ENCODE measurements at regions not wholly inside any gene's neighbourhood (a gene's known extent, or its start where the extent isn't known, plus 50 kb on each side); places are given as distances from the start of the nearest gene placed in this dataset.

DNA sequence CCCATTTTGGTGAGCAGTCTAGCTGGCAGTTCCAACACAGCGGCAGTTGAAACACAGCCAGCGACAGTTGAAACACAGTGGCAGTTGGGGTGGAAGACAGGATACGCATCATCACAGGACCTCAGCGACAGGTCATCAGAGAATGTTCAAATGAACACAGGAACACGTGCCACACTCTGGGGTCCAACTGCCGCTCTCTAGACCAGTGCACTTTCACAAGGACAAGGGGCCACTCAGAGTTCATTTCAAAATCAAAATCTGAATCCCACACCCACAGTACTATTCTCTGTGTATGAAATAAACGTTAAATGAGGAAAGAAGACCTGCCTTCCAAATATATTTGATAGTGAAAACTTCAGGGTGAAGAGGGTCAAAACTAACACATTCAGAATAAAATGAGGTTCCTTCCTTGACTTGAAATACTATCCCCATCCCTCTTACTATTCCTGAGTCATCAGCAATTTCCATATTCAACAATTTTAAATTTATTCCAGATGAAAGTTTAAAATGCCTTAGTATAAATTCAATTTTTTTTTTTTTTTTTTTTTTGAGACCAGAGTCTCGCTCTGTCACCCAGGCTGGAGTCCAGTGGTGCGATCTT lies 53.0 kb upstream of the SIMC1 start:
- intact Hi-C loops (cut with DNase I), result no loop called here
- no peak for ATAC-seq
- no peak overlapping the region for H3K27ac ChIP-seq
- H3K9me3 ChIP-seq, result no peaks in the 10 kb centered on the region
- no peaks in the 10 kb centered on the region for H3K36me3 ChIP-seq
- no peak for DNase-seq
- H3K4me1 ChIP-seq, result no peaks in the 10 kb centered on the region
- H3K27me3 ChIP-seq, result no peaks in the 10 kb centered on the region
- no peak for FAIRE-seq
- H3K4me3 ChIP-seq, result no peak overlapping the region
- TF ChIP-seq, protein P1, sequence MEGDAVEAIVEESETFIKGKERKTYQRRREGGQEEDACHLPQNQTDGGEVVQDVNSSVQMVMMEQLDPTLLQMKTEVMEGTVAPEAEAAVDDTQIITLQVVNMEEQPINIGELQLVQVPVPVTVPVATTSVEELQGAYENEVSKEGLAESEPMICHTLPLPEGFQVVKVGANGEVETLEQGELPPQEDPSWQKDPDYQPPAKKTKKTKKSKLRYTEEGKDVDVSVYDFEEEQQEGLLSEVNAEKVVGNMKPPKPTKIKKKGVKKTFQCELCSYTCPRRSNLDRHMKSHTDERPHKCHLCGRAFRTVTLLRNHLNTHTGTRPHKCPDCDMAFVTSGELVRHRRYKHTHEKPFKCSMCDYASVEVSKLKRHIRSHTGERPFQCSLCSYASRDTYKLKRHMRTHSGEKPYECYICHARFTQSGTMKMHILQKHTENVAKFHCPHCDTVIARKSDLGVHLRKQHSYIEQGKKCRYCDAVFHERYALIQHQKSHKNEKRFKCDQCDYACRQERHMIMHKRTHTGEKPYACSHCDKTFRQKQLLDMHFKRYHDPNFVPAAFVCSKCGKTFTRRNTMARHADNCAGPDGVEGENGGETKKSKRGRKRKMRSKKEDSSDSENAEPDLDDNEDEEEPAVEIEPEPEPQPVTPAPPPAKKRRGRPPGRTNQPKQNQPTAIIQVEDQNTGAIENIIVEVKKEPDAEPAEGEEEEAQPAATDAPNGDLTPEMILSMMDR (IDR thresholded peaks at IDR 0.05), result no peak
- WGBS, 2 donors, result 76 to 83% methylated on average over 9 of the region's 9 CpGs

GRCh38 chr5:176186107-176186506 lies 52.1 kb upstream of the SIMC1 start:
- FAIRE-seq, result no peak

DNA sequence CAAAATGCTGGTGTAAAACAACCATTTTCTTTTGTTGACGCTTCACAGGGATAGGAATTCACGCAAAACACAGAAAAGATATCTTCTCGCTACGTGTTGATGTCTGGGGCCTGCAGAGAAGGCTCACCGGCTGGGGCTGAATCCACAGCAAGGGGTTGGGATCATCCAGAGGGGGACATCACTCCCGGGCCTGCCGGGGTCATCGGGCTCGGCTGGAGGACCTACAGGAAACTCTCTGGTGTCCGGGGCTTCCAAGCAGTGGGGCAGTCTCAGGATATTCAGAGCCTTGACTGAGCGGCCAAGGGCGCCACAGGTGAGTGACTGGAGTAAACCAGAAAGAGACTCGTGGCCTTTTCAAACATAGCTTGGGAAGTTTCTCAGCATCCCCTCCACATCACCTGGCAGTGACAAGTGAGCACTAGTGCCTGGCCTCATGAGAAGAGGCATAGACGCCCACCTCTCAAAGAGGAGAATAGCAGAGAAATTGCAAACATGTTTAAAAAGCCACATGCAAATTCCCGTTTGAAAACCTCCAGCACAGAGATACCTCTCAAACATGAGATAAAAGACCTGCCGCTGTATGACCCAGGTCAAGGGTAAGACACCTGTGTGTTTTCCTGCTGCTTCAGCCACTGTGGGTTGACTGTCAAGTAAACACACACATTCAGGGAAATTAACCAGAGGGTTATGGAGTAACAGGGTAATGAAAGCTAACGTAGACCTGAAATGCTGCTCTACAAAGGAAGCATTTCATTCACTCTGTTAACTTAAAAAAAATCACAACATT lies 50.8 kb upstream of the SIMC1 start:
- H3K4me3 ChIP-seq, result no peak overlapping the region

More at GRCh38 chr5:176186107-176186506, 52.1 kb upstream of the SIMC1 start:
- TF ChIP-seq, protein P1 (IDR thresholded peaks at IDR 0.05), result no peak
- Histone ChIP-seq H3K4me1 (no peaks in the 10 kb centered on the region), H3K27ac (no peak overlapping the region), H3K9me3 (no peaks in the 10 kb centered on the region), H3K36me3 (no peaks in the 10 kb centered on the region), H3K27me3 (no peaks in the 10 kb centered on the region), H3K4me3 (no peak overlapping the region)
- ATAC-seq, result no peak
- intact Hi-C loops (cut with DNase I), result no loop called here
- no peak for DNase-seq
- 63 to 72% methylated on average over 3 of the region's 3 CpGs for WGBS, 2 donors

GRCh38 chr5:176188085-176188484 lies 50.1 kb upstream of the SIMC1 start:
- TF ChIP-seq, protein P1 (IDR thresholded peaks at IDR 0.05), result no peak
- 83 to 84% methylated on average over 7 of the region's 7 CpGs for WGBS, 2 donors
- Histone ChIP-seq H3K4me3 (no peak overlapping the region), H3K4me1 (no peaks in the 10 kb centered on the region), H3K36me3 (no peaks in the 10 kb centered on the region), H3K27me3 (no peaks in the 10 kb centered on the region), H3K9me3 (no peaks in the 10 kb centered on the region), H3K27ac (no peak overlapping the region)
- FAIRE-seq, result no peak
- no peak for ATAC-seq
- DNase-seq, result no peak
- intact Hi-C loops (cut with DNase I), result no loop called here

More for the DNA sequence above, 50.8 kb upstream of the SIMC1 start:
- TF ChIP-seq, protein P1 (IDR thresholded peaks at IDR 0.05), result no peak
- ATAC-seq, result no peak
- intact Hi-C loops (cut with DNase I), result no loop called here
- Histone ChIP-seq H3K27ac (no peak overlapping the region), H3K27me3 (no peaks in the 10 kb centered on the region), H3K36me3 (no peaks in the 10 kb centered on the region), H3K4me1 (no peaks in the 10 kb centered on the region), H3K9me3 (no peaks in the 10 kb centered on the region)
- 64 to 65% methylated on average over 17 of the region's 17 CpGs for WGBS, 2 donors
- no peak for DNase-seq
- no peak for FAIRE-seq

All from pancreas (tissue), 10 donors.